NB4 (cell line): ENCODE measurements at regions not wholly inside any gene's neighbourhood (a gene's known extent, or its start where the extent isn't known, plus 50 kb on each side); places are given as distances from the start of the nearest gene placed in this dataset.

Experiments
- CTCF ChIP-seq: IDR thresholded peaks from one replicate; pipeline ENCODE4 v1.5.1; 2012; ENCODE audit warnings: low read depth, low read length
- POLR2A ChIP-seq: IDR thresholded peaks from 2 replicates; pipeline ENCODE4 v1.6.1; 2011; ENCODE audit warnings: mild to moderate bottlenecking; ENCODE audit not compliant: insufficient read length; ENCODE audit errors: extremely low read depth

- no peak for TF ChIP-seq CTCF
- no peak for TF ChIP-seq POLR2A
Measured at GRCh38 chr2:83273322-83273721, 1185.8 kb downstream of the SUCLG1 start.
